Endothelial cell of umbilical vein (primary cell): ENCODE measurements at regions not wholly inside any gene's neighbourhood (a gene's known extent, or its start where the extent isn't known, plus 50 kb on each side); places are given as distances from the start of the nearest gene placed in this dataset.

Source experiments
- BruUV-seq: library from RNA; stranded (reverse); fragments of 400-500 nt; replicated peaks from 2 replicates; lab custom pipeline; 2021; lab: Mats Ljungman, UMichigan
- CTCF ChIA-PET: fragments of 300-600, 350-600 bp; sonication (Branson Sonifier 250); formaldehyde crosslinking; loops from one replicate; lab custom pipeline; 2021; ENCODE audit warnings: antibody characterized with exemption, inconsistent platforms; lab: Charles Lee
- POLR2A ChIA-PET: fragments of 300-600, 350-600 bp; sonication (Branson Sonifier 250); formaldehyde crosslinking; loops from one replicate; lab custom pipeline; 2021; ENCODE audit warnings: antibody characterized with exemption, inconsistent platforms; lab: Charles Lee
- DNase-seq: peaks from one replicate; pipeline ENCODE4 v3.0.0-alpha.2; 2011; ENCODE audit warnings: low read depth, low spot score
- FAIRE-seq: peaks from 2 replicates; lab custom pipeline; 2011; peaks lifted over from hg19 to GRCh38; lab: Jason Lieb, UNC
- H2AFZ ChIP-seq: 2 replicates; pipeline ENCODE4 v1.6.0; 2012; ENCODE audit warnings: low read depth, low read length, control low read depth, inconsistent platforms
- H3K27ac ChIP-seq: 2 replicates; pipeline ENCODE4 v1.5.1; 2011; ENCODE audit warnings: low read depth, mild to moderate bottlenecking, control low read depth, low read length, moderate library complexity; ENCODE audit not compliant: insufficient read depth
- H3K27me3 ChIP-seq, 2 experiments: 2 replicates each; pipeline versions ENCODE4 v1.6.0 to v1.6.1; 2011; ENCODE audit warnings: low read length in 2 of 2, mixed read lengths in 1 of 2; ENCODE audit not compliant: control insufficient read depth in 2 of 2, insufficient read depth in 2 of 2
- H3K36me3 ChIP-seq, 2 experiments: 2 replicates in 1 of 2; 3 replicates in 1 of 2; pipeline ENCODE4 v1.5.1; 2011; ENCODE audit warnings: low read length in 2 of 2, mild to moderate bottlenecking in 1 of 2, moderate library complexity in 1 of 2; ENCODE audit not compliant: control insufficient read depth in 2 of 2, insufficient read depth in 2 of 2; ENCODE audit errors: extremely low read depth in 1 of 2
- H3K4me1 ChIP-seq: 3 replicates; pipeline ENCODE4 v1.5.1; 2011; ENCODE audit warnings: mild to moderate bottlenecking, low read length; ENCODE audit not compliant: control insufficient read depth, insufficient read depth; ENCODE audit errors: extremely low read depth
- H3K4me2 ChIP-seq: 2 replicates; pipeline ENCODE4 v1.6.1; 2011; ENCODE audit warnings: low read length, control low read depth, mixed read lengths; ENCODE audit not compliant: insufficient read depth
- H3K4me3 ChIP-seq, 3 experiments: fragments of 200-600 bp in 1 of 3; sonication (generic), shearing (Covaris generic) in 1 of 3; replicated peaks in 1 of 3; 2 replicates each; pipeline ENCODE4 v1.5.1; 2011 to 2016; ENCODE audit warnings: control low read depth in 3 of 3, low read length in 3 of 3, mild to moderate bottlenecking in 2 of 3, inconsistent platforms in 1 of 3, low read depth in 1 of 3, moderate library complexity in 1 of 3; ENCODE audit not compliant: insufficient read depth in 1 of 3
- H3K79me2 ChIP-seq: 2 replicates; pipeline ENCODE4 v1.6.0; 2012; ENCODE audit warnings: low read length, inconsistent platforms; ENCODE audit not compliant: control insufficient read depth, insufficient read depth
- H3K9ac ChIP-seq: replicated peaks from 2 replicates; pipeline ENCODE3; 2011; ENCODE audit warnings: low read length, control low read depth; ENCODE audit not compliant: insufficient read depth; ENCODE audit errors: extremely low read depth
- H3K9me1 ChIP-seq: replicated peaks from 3 replicates; pipeline ENCODE4 v1.6.0; 2011; ENCODE audit warnings: mild to moderate bottlenecking, low read length; ENCODE audit not compliant: control insufficient read depth, insufficient read depth; ENCODE audit errors: extremely low read depth
- H3K9me3 ChIP-seq: replicated peaks from 2 replicates; pipeline ENCODE4 v1.5.1; 2012; ENCODE audit warnings: low read length, inconsistent platforms; ENCODE audit not compliant: control insufficient read depth, insufficient read depth
- H4K20me1 ChIP-seq: replicated peaks from 2 replicates; pipeline ENCODE3; 2011; ENCODE audit warnings: mild to moderate bottlenecking, low read length; ENCODE audit not compliant: control insufficient read depth, insufficient read depth; ENCODE audit errors: extremely low read depth
- EZH2 ChIP-seq: IDR thresholded peaks from 2 replicates; pipeline ENCODE4 v1.6.1; 2012; ENCODE audit warnings: borderline replicate concordance, low read depth, mild to moderate bottlenecking, moderate library complexity, low read length, inconsistent platforms; ENCODE audit not compliant: severe bottlenecking
- FOS ChIP-seq: IDR thresholded peaks from 2 replicates; pipeline ENCODE4 v1.6.1; 2011; ENCODE audit warnings: mild to moderate bottlenecking, low read length, moderate library complexity, borderline replicate concordance; ENCODE audit not compliant: insufficient read depth
- GATA2 ChIP-seq: IDR thresholded peaks from 2 replicates; pipeline ENCODE4 v1.7.0; 2011; ENCODE audit warnings: low read depth, mild to moderate bottlenecking, moderate library complexity, mixed read lengths, low read length; ENCODE audit not compliant: insufficient read length, insufficient read depth
- JUN ChIP-seq: IDR thresholded peaks from 2 replicates; pipeline ENCODE4 v1.6.1; 2011; ENCODE audit warnings: borderline replicate concordance, low read depth; ENCODE audit not compliant: insufficient read length, insufficient read depth
- MYC ChIP-seq: IDR thresholded peaks from one replicate; pipeline ENCODE4 v1.6.1; 2011; ENCODE audit warnings: mild to moderate bottlenecking, low read depth, low read length
- POLR2A ChIP-seq: IDR thresholded peaks from 2 replicates; pipeline ENCODE4 v1.6.1; 2012; ENCODE audit warnings: low read depth, mild to moderate bottlenecking, control low read depth, low read length
- POLR2AphosphoS5 ChIP-seq: IDR thresholded peaks from 2 replicates; pipeline ENCODE4 v1.6.1; 2012; ENCODE audit warnings: low read depth, mild to moderate bottlenecking, control low read depth, low read length, moderate library complexity; ENCODE audit not compliant: insufficient read depth
- dilution Hi-C: fragments of 300-500 bp; cut with MboI; formaldehyde crosslinking; loops from one replicate; pipeline ENCODE4 v1.15.0; 2019; ENCODE audit warnings: low sequenced_read_pairs; ENCODE audit not compliant: extremely low pct_ligation_motif_present
- intact Hi-C: fragments of 100-400 bp; cut with micrococcal nuclease; formaldehyde crosslinking; loops from one replicate; pipeline ENCODE4 v1.10.0; 2022
- TF ChIP-seq, protein P1 (sequence below), 2 donors: IDR thresholded peaks; 1 replicate in 1 of 2; 2 replicates in 1 of 2; pipeline ENCODE4 v1.5.1; 2011; ENCODE audit warnings: low read length in 2 of 2, mild to moderate bottlenecking in 2 of 2, moderate library complexity in 2 of 2, control low read depth in 1 of 2, inconsistent platforms in 1 of 2, low read depth in 1 of 2; ENCODE audit not compliant: insufficient read depth in 1 of 2; ENCODE audit errors: extremely low read depth in 1 of 2
- TF ChIP-seq, protein P2 (sequence below): IDR thresholded peaks from 2 replicates; pipeline ENCODE4 v1.6.1; 2011; ENCODE audit not compliant: insufficient read depth, insufficient read length

DNA sequence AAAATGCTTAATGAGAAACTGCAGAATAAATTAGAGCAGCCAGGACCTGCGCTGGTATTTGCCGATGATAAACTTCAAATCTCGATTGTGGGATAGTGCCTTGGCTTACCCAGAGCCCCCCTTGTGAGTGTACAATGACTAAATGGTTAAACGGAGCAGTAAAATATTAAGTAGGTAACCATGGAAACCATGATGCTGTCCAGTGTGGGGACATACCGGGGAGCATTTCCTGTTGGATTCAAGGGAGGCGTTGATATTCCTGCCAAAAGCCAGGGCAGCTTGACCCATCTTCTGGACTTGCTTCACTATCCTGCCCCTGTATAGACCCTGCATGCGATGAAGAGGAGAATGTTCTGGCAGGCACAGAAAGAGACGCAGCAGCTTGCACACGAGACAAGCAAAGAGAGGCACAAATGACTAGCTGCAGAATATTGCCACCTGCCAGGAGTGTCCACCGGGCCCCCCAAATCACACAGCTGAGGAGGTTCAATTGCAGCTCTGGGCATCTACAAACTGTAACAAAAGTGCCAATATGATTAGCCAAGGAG lies 255.3 kb upstream of the TSHZ3 start:
- H3K9me1 ChIP-seq, result no peaks in the 10 kb centered on the region
- H3K4me3 ChIP-seq, result no peak overlapping the region
- no peak for FAIRE-seq
- no peak for DNase-seq
- intact Hi-C loops (no loop called here), dilution Hi-C loops (no loop called here)
- H3K9me3 ChIP-seq, result peaks cover 4% of the 10 kb centered on the region
- BruUV-seq, result no TSS peak
- no peak overlapping the region for H2AFZ ChIP-seq
- H4K20me1 ChIP-seq, result no peaks in the 10 kb centered on the region
- no peaks in the 10 kb centered on the region for H3K36me3 ChIP-seq
- no peak overlapping the region for H3K9ac ChIP-seq
- TF ChIP-seq JUN, result no peak
- no peak for TF ChIP-seq POLR2AphosphoS5
- no peak for TF ChIP-seq FOS
- TF ChIP-seq EZH2, result no peak
- no peak for TF ChIP-seq GATA2
- TF ChIP-seq, protein P1, sequence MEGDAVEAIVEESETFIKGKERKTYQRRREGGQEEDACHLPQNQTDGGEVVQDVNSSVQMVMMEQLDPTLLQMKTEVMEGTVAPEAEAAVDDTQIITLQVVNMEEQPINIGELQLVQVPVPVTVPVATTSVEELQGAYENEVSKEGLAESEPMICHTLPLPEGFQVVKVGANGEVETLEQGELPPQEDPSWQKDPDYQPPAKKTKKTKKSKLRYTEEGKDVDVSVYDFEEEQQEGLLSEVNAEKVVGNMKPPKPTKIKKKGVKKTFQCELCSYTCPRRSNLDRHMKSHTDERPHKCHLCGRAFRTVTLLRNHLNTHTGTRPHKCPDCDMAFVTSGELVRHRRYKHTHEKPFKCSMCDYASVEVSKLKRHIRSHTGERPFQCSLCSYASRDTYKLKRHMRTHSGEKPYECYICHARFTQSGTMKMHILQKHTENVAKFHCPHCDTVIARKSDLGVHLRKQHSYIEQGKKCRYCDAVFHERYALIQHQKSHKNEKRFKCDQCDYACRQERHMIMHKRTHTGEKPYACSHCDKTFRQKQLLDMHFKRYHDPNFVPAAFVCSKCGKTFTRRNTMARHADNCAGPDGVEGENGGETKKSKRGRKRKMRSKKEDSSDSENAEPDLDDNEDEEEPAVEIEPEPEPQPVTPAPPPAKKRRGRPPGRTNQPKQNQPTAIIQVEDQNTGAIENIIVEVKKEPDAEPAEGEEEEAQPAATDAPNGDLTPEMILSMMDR (IDR thresholded peaks at IDR 0.05; ENCODE audit: extremely low read depth in 1 of 2, insufficient read depth in 1 of 2, low read depth in 1 of 2, low read length in 2 of 2), result no peak
- TF ChIP-seq, protein P2, sequence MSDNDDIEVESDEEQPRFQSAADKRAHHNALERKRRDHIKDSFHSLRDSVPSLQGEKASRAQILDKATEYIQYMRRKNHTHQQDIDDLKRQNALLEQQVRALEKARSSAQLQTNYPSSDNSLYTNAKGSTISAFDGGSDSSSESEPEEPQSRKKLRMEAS, result no peak
- no peak for TF ChIP-seq MYC
- TF ChIP-seq POLR2A, result no peak
- no peak overlapping the region for H3K4me2 ChIP-seq
- H3K27me3 ChIP-seq, result no peaks in the 10 kb centered on the region
- H3K79me2 ChIP-seq, result no peaks in the 10 kb centered on the region
- ChIA-PET CTCF (no interaction called here), POLR2A (no interaction called here)
- H3K27ac ChIP-seq, result no peak overlapping the region
- H3K4me1 ChIP-seq, result no peaks in the 10 kb centered on the region
